ENCODE measurements at regions not wholly inside any gene's neighbourhood (a gene's known extent, or its start where the extent isn't known, plus 50 kb on each side); places are given as distances from the start of the nearest gene placed in this dataset.
A peak's percentile ranks its signal among the peaks of the same experiment; 100 is the strongest.

DNA sequence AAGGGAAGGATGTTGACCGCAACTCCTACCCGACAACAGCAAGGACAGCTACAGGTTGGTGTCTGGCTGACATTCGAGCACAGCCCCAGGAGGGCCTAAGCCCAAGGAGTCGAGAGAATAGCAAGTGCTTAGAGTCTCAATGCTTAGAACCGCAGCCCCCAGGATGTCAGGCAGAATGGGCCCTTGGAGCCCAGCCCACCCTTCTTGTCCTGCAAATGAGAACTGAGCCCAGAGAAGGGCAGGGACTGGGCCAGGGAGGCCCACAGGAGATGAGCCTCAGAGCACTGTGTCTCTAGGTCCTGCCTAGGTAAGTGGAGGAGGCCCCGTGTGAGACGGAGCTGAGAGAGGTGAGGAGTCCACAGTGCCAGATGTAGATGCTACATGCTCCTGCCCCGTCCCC is 173.3 kb upstream of the ZMIZ1 start:
- intact Hi-C loops (cut with DNase I), result no loop called here
- DNase-seq, result no peak
- H3K36me3 ChIP-seq, result no peaks in the 10 kb centered on the region
- H3K9me3 ChIP-seq, result no peaks in the 10 kb centered on the region
- ATAC-seq, result no peak
- H3K4me1 ChIP-seq, result no peaks in the 10 kb centered on the region
- TF ChIP-seq, protein P1, sequence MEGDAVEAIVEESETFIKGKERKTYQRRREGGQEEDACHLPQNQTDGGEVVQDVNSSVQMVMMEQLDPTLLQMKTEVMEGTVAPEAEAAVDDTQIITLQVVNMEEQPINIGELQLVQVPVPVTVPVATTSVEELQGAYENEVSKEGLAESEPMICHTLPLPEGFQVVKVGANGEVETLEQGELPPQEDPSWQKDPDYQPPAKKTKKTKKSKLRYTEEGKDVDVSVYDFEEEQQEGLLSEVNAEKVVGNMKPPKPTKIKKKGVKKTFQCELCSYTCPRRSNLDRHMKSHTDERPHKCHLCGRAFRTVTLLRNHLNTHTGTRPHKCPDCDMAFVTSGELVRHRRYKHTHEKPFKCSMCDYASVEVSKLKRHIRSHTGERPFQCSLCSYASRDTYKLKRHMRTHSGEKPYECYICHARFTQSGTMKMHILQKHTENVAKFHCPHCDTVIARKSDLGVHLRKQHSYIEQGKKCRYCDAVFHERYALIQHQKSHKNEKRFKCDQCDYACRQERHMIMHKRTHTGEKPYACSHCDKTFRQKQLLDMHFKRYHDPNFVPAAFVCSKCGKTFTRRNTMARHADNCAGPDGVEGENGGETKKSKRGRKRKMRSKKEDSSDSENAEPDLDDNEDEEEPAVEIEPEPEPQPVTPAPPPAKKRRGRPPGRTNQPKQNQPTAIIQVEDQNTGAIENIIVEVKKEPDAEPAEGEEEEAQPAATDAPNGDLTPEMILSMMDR (IDR thresholded peaks at IDR 0.05), result no peak
- no peaks in the 10 kb centered on the region for H3K27me3 ChIP-seq
- no peak overlapping the region for H3K4me3 ChIP-seq
- H3K27ac ChIP-seq, result no peak overlapping the region

DNA sequence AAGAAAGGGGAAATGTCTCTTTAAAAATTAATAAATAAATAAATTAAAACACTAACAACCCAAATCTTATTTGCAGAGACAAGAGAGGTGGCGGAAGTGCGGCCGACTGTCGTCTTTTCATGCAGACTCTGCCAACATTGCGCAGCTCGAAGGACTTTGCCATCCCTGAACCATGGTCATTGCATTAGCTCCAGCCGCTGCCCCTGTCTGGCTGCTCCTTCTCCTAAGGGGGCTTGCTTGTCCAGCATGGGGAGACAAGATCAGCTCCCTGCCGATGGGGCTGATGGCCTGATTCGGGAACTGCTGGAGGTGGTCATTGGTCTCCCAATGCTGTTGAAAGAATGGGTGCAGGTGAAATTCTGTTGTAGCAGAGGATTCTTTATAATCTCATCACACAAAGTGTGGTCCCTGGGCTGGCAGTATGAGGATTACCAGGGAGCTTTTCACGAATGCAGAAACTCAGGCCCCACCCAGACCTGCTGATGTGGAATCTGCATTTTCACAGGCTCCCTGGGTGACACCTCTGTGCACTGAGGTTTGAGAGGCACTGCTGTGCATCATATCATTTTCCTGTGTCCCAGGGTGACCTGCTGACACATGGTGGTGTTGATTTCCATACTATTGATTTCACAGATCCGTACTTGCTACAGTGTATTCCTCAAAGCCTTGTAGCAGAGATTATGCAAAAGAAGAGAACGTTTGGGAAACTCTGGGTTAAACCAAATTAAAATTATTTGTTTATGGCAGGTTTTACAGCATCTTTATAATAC is 172.4 kb upstream of the ZMIZ1 start:
- peak in 1 of 4 donors; percentile 25 for DNase-seq
- intact Hi-C loops (cut with DNase I), result no loop called here

DNA sequence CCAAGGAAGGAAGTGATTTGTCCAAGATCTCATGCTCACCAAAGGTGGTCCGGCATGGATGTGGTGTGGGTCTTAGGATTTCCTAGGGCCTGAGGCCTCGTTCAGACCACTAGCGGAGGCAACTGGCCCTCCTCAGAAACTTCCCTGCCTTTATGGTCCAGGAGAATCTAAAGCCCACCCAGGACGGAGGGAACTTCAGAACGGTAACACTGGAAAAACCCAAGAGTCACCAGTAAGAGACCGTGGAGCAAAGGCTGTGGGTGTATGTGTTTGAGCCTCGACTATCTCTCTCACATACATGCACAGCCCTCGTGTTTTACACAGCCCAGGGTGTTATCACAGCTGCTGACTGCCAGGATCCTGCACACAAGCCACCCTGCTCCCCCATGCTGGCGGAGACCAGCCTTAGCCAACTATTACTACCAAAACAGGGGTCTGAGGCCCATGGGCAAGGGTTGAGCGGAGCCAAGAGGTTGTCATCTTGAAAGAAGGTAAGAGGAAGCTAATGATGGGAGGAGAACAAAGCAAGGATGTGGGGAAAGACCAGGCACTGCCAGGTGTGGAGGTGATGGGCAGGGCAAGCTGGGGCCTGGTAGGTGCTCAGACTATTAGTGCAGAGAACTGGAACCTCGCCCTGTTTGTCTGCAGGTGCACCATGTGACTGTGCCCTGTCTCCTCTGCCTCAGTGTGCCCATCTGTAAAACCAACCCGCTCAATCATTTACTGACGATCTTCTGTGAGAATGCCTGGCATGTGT is 170.2 kb upstream of the ZMIZ1 start:
- no peaks in the 10 kb centered on the region for H3K4me1 ChIP-seq
- no peak for ATAC-seq

More for the DNA sequence above, 172.4 kb upstream of the ZMIZ1 start:
- TF ChIP-seq, protein P1 (IDR thresholded peaks at IDR 0.05), result no peak
- no peaks in the 10 kb centered on the region for H3K36me3 ChIP-seq
- H3K4me3 ChIP-seq, result no peak overlapping the region
- no peak for ATAC-seq
- H3K4me1 ChIP-seq, result no peaks in the 10 kb centered on the region
- H3K27me3 ChIP-seq, result no peaks in the 10 kb centered on the region
- H3K27ac ChIP-seq, result no peak overlapping the region
- no peaks in the 10 kb centered on the region for H3K9me3 ChIP-seq

DNA sequence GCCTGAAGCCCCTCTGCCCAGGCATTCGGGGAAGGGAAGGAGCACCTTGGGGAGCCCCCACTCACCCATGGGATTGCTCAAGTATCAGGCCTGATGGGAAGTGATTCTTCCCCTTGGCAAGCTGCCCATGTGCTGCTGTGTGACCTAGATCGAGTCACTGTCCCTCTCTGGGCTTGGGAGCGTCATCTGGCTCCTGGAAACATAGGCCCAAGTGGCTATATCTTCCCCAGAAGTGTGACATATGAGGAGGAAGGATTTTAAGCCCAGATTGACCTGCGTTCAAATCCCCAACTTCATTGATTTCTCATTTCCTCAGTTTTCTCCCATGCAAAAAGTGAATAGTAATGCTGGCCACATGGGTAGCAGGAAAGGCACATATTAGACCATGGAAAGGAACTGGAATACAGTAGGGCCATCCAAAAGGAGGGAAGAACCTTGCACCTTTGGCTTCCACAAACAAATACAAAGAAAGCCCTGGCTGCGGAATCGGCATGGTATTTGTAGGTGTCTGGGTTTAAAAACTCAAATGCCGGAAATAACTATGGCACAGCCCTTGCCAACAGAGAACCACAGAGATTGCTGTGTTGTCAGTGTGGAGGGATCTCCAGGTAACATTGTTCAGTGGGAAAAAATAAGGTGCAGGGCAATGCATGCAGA is 169.5 kb upstream of the ZMIZ1 start:
- Histone ChIP-seq H3K27me3 (no peaks in the 10 kb centered on the region), H3K4me1 (no peaks in the 10 kb centered on the region), H3K36me3 (no peaks in the 10 kb centered on the region), H3K9me3 (no peaks in the 10 kb centered on the region), H3K27ac (no peak overlapping the region), H3K4me3 (no peak overlapping the region)
- ATAC-seq (no peak), DNase-seq (no peak)
- intact Hi-C loops (cut with DNase I), result no loop called here
- TF ChIP-seq, protein P1 (IDR thresholded peaks at IDR 0.05), result no peak

More for the DNA sequence above, 170.2 kb upstream of the ZMIZ1 start:
- Histone ChIP-seq H3K36me3 (no peaks in the 10 kb centered on the region), H3K27me3 (no peaks in the 10 kb centered on the region), H3K27ac (no peak overlapping the region), H3K4me3 (no peak overlapping the region), H3K9me3 (no peaks in the 10 kb centered on the region)
- TF ChIP-seq, protein P1 (IDR thresholded peaks at IDR 0.05), result no peak
- intact Hi-C loops (cut with DNase I), result no loop called here
- no peak for DNase-seq

Data from left lung (tissue), 4 donors.